LNCaP clone FGC (cell line): ENCODE measurements at regions not wholly inside any gene's neighbourhood (a gene's known extent, or its start where the extent isn't known, plus 50 kb on each side); places are given as distances from the start of the nearest gene placed in this dataset.

Experiments
- DNase-seq: peaks from one replicate; pipeline ENCODE4 v3.0.0-alpha.2; 2011; ENCODE audit warnings: low read depth
- H3K4me3 ChIP-seq: 2 replicates; pipeline ENCODE4 v1.5.1; 2011; ENCODE audit warnings: mild to moderate bottlenecking, low read depth, low read length, control low read depth
- CTCF ChIP-seq: IDR thresholded peaks from 2 replicates; pipeline ENCODE4 v1.5.1; 2012; ENCODE audit warnings: mild to moderate bottlenecking; ENCODE audit not compliant: control insufficient read depth, insufficient read depth; ENCODE audit errors: extremely low read depth

- no peak for TF ChIP-seq CTCF
- DNase-seq, result no peak
- H3K4me3 ChIP-seq, result no peak overlapping the region
These were observed 498.5 kb upstream of the DIPK2B start for GRCh38 chrX:45699158-45699557.

GRCh38 chrX:45697591-45697990 lies 496.9 kb upstream of the DIPK2B start:
- no peak overlapping the region for H3K4me3 ChIP-seq
- DNase-seq, result no peak
- no peak for TF ChIP-seq CTCF

- no peak overlapping the region for H3K4me3 ChIP-seq
- DNase-seq, result no peak
- TF ChIP-seq CTCF, result no peak
These were observed 496.1 kb upstream of the DIPK2B start for GRCh38 chrX:45696736-45697135.

- no peak for DNase-seq
- no peak overlapping the region for H3K4me3 ChIP-seq
- no peak for TF ChIP-seq CTCF
These were observed 489.3 kb upstream of the DIPK2B start for GRCh38 chrX:45689971-45690370.

GRCh38 chrX:45683914-45684313 lies 483.2 kb upstream of the DIPK2B start:
- no peak for TF ChIP-seq CTCF
- H3K4me3 ChIP-seq, result no peak overlapping the region
- no peak for DNase-seq

GRCh38 chrX:45681891-45682290 lies 481.2 kb upstream of the DIPK2B start:
- no peak for DNase-seq
- H3K4me3 ChIP-seq, result no peak overlapping the region
- TF ChIP-seq CTCF, result no peak

- DNase-seq, result no peak
- no peak for TF ChIP-seq CTCF
These were observed 469.2 kb upstream of the DIPK2B start for GRCh38 chrX:45669715-45670340.

More at GRCh38 chrX:45669715-45670340, 469.2 kb upstream of the DIPK2B start:
- no peak overlapping the region for H3K4me3 ChIP-seq
